Activated CD8-positive, alpha-beta memory T cell treated with anti-CD3 and anti-CD28 coated beads, Interleukin-2, amount 10 ng/mL, durations not matched to agents 7 days and 5 days (primary cell): ENCODE measurements at regions not wholly inside any gene's neighbourhood (a gene's known extent, or its start where the extent isn't known, plus 50 kb on each side); places are given as distances from the start of the nearest gene placed in this dataset.
A peak's percentile ranks its signal among the peaks of the same experiment; 100 is the strongest.

Source experiments
- ATAC-seq: fragments of 150-1000 bp; cut with Tn5 transposase; one replicate; pipeline ENCODE4 v1.10.0; 2021; ENCODE audit warnings: moderate library complexity
- CTCF ChIA-PET: fragments of 350-600 bp; sonication (Branson Sonifier 250); formaldehyde crosslinking; loops from one replicate; lab custom pipeline; 2021; ENCODE audit warnings: antibody characterized with exemption; lab: Charles Lee
- DNase-seq: peaks from one replicate; pipeline ENCODE4 v3.0.0-alpha.2; 2020
- H3K27ac Mint-ChIP-seq: one replicate; pipeline ENCODE4 v1.8.0; 2021; ENCODE audit warnings: mild to moderate bottlenecking, mixed read lengths
- H3K27me3 Mint-ChIP-seq: one replicate; pipeline ENCODE4 v1.8.0; 2021; ENCODE audit warnings: mixed read lengths
- H3K36me3 Mint-ChIP-seq: one replicate; pipeline ENCODE4 v1.8.0; 2021; ENCODE audit warnings: mild to moderate bottlenecking, mixed read lengths
- H3K4me1 Mint-ChIP-seq: one replicate; pipeline ENCODE4 v1.8.0; 2021; ENCODE audit warnings: mixed read lengths
- H3K4me3 Mint-ChIP-seq: one replicate; pipeline ENCODE4 v1.8.0; 2021; ENCODE audit warnings: mild to moderate bottlenecking, moderate library complexity, mixed read lengths
- H3K9me3 Mint-ChIP-seq: one replicate; pipeline ENCODE4 v1.8.0; 2022; ENCODE audit warnings: low read depth, mixed read lengths

GRCh38 chr12:92000597-92000996 is 145.0 kb downstream of the BTG1 start:
- H3K4me1 Mint-ChIP-seq: peaks cover 15% of the 10 kb centered on the region
- no peak for DNase-seq
- H3K27me3 Mint-ChIP-seq: no peaks in the 10 kb centered on the region
- ATAC-seq: no peak
- H3K27ac Mint-ChIP-seq: no peak overlapping the region
- peaks cover 25% of the 10 kb centered on the region for H3K36me3 Mint-ChIP-seq
- CTCF ChIA-PET: no interaction called here
- H3K9me3 Mint-ChIP-seq: peaks cover 17% of the 10 kb centered on the region
- no peak overlapping the region for H3K4me3 Mint-ChIP-seq

- H3K27ac Mint-ChIP-seq: no peak overlapping the region
Observed at GRCh38 chr12:91999823-92000222, 145.8 kb downstream of the BTG1 start.

DNA sequence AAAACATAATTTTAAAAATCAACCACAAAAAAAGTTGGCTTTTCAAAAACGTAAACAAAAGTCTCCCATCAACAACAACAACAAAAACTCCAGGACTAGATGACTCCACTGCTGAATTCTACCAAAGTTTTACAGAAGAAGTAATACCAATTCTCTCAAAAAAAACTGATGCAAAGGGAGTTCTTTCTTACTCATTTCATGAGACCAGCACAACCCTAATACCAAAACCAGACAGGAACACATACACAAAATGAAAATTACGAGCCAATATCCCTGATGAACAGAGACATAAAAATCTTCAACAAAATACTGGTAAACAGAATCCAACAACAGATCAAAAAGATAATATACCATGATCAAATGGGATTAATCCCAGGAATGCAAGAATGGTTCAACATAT is 147.3 kb downstream of the BTG1 start:
- Mint-ChIP-seq H3K36me3 (peaks cover 25% of the 10 kb centered on the region), H3K9me3 (peaks cover 17% of the 10 kb centered on the region), H3K27ac (no peak overlapping the region), H3K27me3 (no peaks in the 10 kb centered on the region), H3K4me3 (no peak overlapping the region), H3K4me1 (peaks cover 15% of the 10 kb centered on the region)
- DNase-seq (no peak), ATAC-seq (no peak)
- CTCF ChIA-PET: interaction anchor here (1.0 kb wide), 1 partner anchor 32 kb away, joined by 3 read pairs; no protein-coding TSS in a partner anchor

More at GRCh38 chr12:91999823-92000222, 145.8 kb downstream of the BTG1 start:
- Mint-ChIP-seq H3K27me3 (no peaks in the 10 kb centered on the region), H3K4me1 (peaks cover 15% of the 10 kb centered on the region), H3K9me3 (peaks cover 17% of the 10 kb centered on the region), H3K36me3 (peaks cover 25% of the 10 kb centered on the region), H3K4me3 (no peak overlapping the region)
- DNase-seq: no peak
- CTCF ChIA-PET: interaction anchor here (0.6 to 1.0 kb wide), 3 partner anchors 19 to 168 kb away, joined by 3 read pairs; no protein-coding TSS in a partner anchor
- ATAC-seq: no peak

DNA sequence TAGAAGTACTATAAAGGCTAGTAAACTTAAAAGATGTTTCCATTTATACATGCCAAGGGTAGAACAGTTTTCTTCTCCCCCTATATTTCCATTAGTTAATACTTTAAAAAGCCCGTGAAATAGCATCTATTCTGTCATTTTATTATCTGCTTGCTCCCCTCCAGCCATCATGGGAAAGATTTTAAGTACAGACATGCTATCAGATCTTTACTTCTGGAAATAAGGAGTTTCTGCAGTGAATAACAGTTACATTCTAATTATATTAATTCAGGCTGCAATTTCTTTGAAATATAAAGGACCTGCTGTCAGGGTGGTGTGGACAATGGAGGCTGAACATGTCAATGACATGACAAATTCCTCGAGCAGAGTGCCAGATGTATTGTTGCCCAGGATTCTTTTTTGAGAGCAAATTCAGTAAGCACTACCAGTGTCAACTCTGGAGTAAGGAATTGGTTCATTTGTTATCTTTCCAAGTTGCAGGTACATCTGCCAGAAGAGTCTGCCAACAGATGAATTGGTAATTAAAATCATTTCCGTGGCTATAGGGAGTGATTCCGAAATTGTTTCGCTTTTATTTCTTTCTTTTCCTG is 151.3 kb downstream of the BTG1 start:
- H3K4me3 Mint-ChIP-seq: no peak overlapping the region
- CTCF ChIA-PET: interaction anchor here (1.0 kb wide), 1 partner anchor 612 kb away, joined by 3 read pairs; no protein-coding TSS in a partner anchor
- peaks cover 14% of the 10 kb centered on the region for H3K9me3 Mint-ChIP-seq
- no peak overlapping the region for H3K27ac Mint-ChIP-seq
- no peaks in the 10 kb centered on the region for H3K27me3 Mint-ChIP-seq
- ATAC-seq (no peak), DNase-seq (no peak)
- peaks cover 6% of the 10 kb centered on the region for H3K4me1 Mint-ChIP-seq
- peaks cover 16% of the 10 kb centered on the region for H3K36me3 Mint-ChIP-seq

- Mint-ChIP-seq H3K9me3 (peaks cover 10% of the 10 kb centered on the region), H3K4me1 (peaks cover 5% of the 10 kb centered on the region), H3K27ac (no peak overlapping the region), H3K36me3 (peaks cover 11% of the 10 kb centered on the region), H3K4me3 (no peak overlapping the region), H3K27me3 (no peaks in the 10 kb centered on the region)
- DNase-seq: no peak
- ATAC-seq: no peak
- CTCF ChIA-PET: interaction anchor here (1.0 kb wide), 1 partner anchor 611 kb away, joined by 3 read pairs; no protein-coding TSS in a partner anchor
Observed at GRCh38 chr12:91993287-91994017, 152.2 kb downstream of the BTG1 start.

DNA sequence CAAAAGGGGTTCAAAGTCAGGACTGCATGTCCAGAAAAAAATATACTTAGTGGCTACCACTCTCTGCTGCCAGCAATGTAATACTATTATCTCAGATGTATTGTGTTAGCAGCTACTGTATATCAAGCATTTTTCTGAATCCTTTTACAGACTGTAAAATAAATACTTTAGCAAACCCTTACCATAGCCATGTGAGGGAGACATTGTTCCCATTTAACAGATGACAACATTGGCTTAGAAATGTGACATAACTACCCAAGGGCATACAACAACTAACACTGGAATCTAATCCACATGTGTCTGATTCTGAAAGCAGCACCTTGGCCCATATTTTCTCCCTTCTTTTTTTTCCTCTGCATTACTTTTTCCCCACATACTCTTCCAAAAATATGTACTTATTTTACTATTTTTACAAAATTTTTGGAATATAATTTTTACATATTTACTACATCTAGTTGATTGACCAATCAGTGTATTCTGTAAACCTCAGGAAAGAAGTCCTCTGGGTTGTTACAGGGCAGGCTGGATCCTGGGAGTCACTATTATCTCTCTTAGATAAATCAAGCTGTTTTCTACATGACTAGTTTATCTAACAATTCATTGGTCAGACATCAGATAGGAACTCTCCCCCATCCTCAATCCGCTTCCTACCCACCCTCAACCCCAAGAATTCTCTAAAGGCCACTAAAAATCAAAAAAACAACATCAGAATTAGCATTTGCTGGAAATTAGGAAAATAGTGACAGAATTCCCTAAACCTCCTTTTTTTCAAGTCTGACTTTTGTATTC is 154.1 kb downstream of the BTG1 start:
- no peak overlapping the region for H3K27ac Mint-ChIP-seq
- CTCF ChIA-PET: interaction anchor here (0.7 to 1.0 kb wide), 2 partner anchors 145 to 152 kb away, joined by 3 read pairs; no protein-coding TSS in a partner anchor
- H3K9me3 Mint-ChIP-seq: peaks cover 3% of the 10 kb centered on the region

DNA sequence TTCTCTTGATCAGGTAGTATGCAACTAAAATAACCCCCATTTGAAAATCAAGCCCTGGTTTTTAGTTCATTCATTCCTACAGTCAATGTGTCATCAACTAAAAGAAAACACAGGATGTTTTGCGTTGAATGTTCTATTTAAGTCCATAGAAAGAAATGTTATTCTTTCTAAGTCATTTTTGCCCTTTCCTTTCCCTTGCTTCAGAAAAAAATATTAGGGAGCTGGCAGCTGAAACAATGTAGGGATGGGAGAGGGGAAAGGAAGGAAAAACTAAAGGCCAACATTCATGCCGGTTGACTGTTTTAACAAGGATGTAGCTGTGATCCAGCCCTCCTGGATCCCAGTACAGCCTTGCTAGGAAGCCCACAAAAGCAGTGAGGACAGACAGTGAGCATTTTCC is 155.1 kb downstream of the BTG1 start:
- H3K27me3 Mint-ChIP-seq: no peaks in the 10 kb centered on the region
- DNase-seq: no peak
- H3K36me3 Mint-ChIP-seq: no peaks in the 10 kb centered on the region
- no peak for ATAC-seq
- H3K4me1 Mint-ChIP-seq: peaks cover 11% of the 10 kb centered on the region
- H3K4me3 Mint-ChIP-seq: no peak overlapping the region
- CTCF ChIA-PET: no interaction called here
- no peak overlapping the region for H3K27ac Mint-ChIP-seq
- no peaks in the 10 kb centered on the region for H3K9me3 Mint-ChIP-seq

More for the DNA sequence above, 154.1 kb downstream of the BTG1 start:
- Mint-ChIP-seq H3K27me3 (no peaks in the 10 kb centered on the region), H3K4me1 (peaks cover 3% of the 10 kb centered on the region), H3K4me3 (no peak overlapping the region), H3K36me3 (peaks cover 1% of the 10 kb centered on the region)
- no peak for DNase-seq
- peak; percentile 57 for ATAC-seq

DNA sequence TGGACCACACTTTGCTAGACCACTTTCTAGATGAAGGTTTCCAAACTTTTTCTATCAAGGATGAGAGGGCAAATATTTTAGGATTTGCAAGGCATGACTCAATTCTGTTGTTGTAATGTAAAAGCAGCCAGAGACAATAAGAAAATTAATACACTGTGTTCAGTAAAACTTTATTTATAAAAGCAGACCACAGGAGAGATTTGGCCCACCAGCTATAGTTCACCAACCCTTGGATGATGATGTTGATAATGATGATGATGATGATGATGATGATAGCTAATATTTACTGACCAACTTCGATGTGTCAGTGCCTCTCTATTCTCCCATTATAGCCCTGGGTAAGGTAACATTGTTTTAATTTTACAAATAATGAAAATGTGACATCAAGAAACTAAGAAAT is 156.5 kb downstream of the BTG1 start:
- CTCF ChIA-PET: no interaction called here

DNA sequence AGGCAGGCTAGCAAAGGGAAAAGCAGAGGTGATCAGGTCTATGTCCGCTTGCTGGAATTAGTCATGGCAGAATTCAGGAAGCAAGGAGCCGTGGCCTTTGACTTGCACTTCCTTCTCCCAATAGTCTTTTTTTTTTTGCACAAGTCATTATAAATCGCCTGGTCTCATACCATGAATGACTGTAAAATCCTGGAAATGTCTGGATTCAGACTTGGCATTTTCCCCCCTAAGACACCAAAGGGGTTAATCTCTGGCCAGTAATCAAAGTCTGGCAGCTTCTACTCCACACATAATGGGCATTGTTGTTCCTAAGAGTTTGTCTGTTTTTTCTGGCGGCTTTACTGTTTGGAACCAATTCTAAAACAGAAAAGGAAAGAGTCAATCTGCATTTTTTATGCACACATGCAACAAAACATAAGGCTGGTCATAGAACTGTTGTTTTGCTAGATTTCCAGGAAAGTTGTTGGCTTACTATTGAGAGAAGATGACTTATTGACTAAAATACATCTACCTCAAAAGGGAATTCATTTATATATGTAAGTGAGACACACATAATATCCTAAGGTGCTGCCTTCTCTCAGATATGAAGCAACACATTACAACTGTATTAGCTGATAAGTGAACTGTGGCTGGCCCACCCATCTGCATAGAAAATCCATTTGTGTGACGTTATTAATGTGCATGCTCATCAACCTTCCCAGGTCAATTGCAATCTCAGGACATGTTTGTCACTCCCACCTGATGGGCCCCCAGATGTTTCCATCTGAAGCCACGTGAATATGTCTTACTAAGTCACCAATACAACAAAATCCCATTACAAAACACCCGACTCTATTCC is 157.3 kb downstream of the BTG1 start:
- Mint-ChIP-seq H3K9me3 (no peaks in the 10 kb centered on the region), H3K27ac (no peak overlapping the region), H3K36me3 (no peaks in the 10 kb centered on the region), H3K4me3 (no peak overlapping the region), H3K4me1 (peaks cover 15% of the 10 kb centered on the region), H3K27me3 (no peaks in the 10 kb centered on the region)
- no peak for DNase-seq
- CTCF ChIA-PET: no interaction called here
- no peak for ATAC-seq

More for the DNA sequence above, 156.5 kb downstream of the BTG1 start:
- ATAC-seq (no peak), DNase-seq (no peak)
- H3K27me3 Mint-ChIP-seq: no peaks in the 10 kb centered on the region
- peaks cover 15% of the 10 kb centered on the region for H3K4me1 Mint-ChIP-seq
- no peaks in the 10 kb centered on the region for H3K36me3 Mint-ChIP-seq
- H3K4me3 Mint-ChIP-seq: no peak overlapping the region
- H3K27ac Mint-ChIP-seq: no peak overlapping the region
- H3K9me3 Mint-ChIP-seq: no peaks in the 10 kb centered on the region

DNA sequence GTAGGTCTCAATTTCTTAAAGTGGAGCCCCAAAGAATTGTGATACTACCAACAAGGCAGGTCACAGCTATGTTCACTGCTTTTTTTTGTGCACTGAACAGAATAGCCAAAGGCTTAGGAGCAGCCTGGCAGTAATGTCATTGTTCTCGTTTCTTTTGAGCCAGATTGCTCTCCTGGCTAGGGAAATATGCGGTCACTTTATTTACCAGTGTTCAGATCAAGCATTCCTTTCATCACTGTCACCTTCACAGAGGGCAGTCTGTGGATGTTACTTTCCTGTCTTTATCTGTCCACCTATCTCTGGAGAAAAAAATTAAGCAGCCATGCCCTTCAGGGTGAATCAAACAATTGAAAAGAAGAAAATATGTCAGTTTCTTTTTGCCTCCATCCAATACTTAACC is 159.6 kb downstream of the BTG1 start:
- H3K27ac Mint-ChIP-seq: no peak overlapping the region
- ATAC-seq: no peak
- CTCF ChIA-PET: interaction anchor here (0.7 to 0.9 kb wide), 2 partner anchors 9 to 423 kb away, joined by 3 read pairs; no protein-coding TSS in a partner anchor

GRCh38 chr12:91985002-91985787 is 160.5 kb downstream of the BTG1 start:
- Mint-ChIP-seq H3K36me3 (no peaks in the 10 kb centered on the region), H3K27me3 (no peaks in the 10 kb centered on the region), H3K4me3 (no peak overlapping the region), H3K9me3 (no peaks in the 10 kb centered on the region), H3K27ac (no peak overlapping the region), H3K4me1 (peaks cover 15% of the 10 kb centered on the region)
- ATAC-seq (no peak), DNase-seq (no peak)
- CTCF ChIA-PET: interaction anchor here (0.7 to 1.4 kb wide), 3 partner anchors 10 to 423 kb away, joined by 3 read pairs; no protein-coding TSS in a partner anchor

More for the DNA sequence above, 159.6 kb downstream of the BTG1 start:
- no peak overlapping the region for H3K4me3 Mint-ChIP-seq
- H3K9me3 Mint-ChIP-seq: no peaks in the 10 kb centered on the region
- H3K4me1 Mint-ChIP-seq: peaks cover 15% of the 10 kb centered on the region
- H3K27me3 Mint-ChIP-seq: no peaks in the 10 kb centered on the region
- DNase-seq: no peak
- H3K36me3 Mint-ChIP-seq: no peaks in the 10 kb centered on the region

DNA sequence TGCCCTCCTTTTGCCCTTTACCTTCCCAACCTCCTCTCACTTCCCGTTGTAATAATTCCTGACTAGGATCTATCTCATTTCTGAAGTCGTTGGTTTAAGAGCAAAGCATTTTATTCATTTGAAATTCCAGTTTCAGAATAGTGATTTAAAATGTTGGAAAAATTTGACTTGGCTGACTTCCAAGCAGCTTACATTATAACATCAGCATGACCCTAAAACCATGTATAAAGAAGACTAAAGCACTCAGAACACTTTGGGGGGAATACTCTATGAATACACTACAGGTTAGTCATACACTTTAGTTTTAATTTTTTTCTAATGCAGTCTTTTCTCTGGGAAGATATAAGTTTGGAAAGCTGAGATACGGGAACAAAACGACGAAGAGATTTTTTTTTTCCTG is 161.1 kb downstream of the BTG1 start:
- Mint-ChIP-seq H3K4me1 (peaks cover 15% of the 10 kb centered on the region), H3K27ac (no peak overlapping the region), H3K9me3 (no peaks in the 10 kb centered on the region), H3K27me3 (no peaks in the 10 kb centered on the region), H3K36me3 (no peaks in the 10 kb centered on the region), H3K4me3 (no peak overlapping the region)
- DNase-seq (no peak), ATAC-seq (no peak)
- CTCF ChIA-PET: interaction anchor here (1.4 kb wide), 1 partner anchor 173 kb away, joined by 3 read pairs; no protein-coding TSS in a partner anchor
